HepG2 (cell line): ENCODE measurements at regions not wholly inside any gene's neighbourhood (a gene's known extent, or its start where the extent isn't known, plus 50 kb on each side); places are given as distances from the start of the nearest gene placed in this dataset.

Source experiments
- BHLHE40 ChIP-seq: IDR thresholded peaks from 2 replicates; pipeline ENCODE4 v1.6.1; 2011; ENCODE audit warnings: low read length, improper control_type of control experiment
- BRCA1 ChIP-seq: sonication (generic); formaldehyde crosslinking; IDR thresholded peaks from 2 replicates; pipeline ENCODE4 v1.4.0; 2020; ENCODE audit warnings: missing genetic modification reagents
- ELF3 ChIP-seq: IDR thresholded peaks from 2 replicates; pipeline ENCODE4 v1.6.1; 2016; ENCODE audit warnings: missing genetic modification reagents, missing compliant biosample characterization
- GATAD1 ChIP-seq: IDR thresholded peaks from 2 replicates; pipeline ENCODE4 v1.6.1; 2016; ENCODE audit warnings: missing genetic modification reagents, missing compliant biosample characterization
- GLI4 ChIP-seq: sonication (generic); formaldehyde crosslinking; IDR thresholded peaks from 2 replicates; pipeline ENCODE4 v1.5.1; 2020; ENCODE audit warnings: missing genetic modification reagents, mild to moderate bottlenecking, moderate library complexity, borderline replicate concordance
- KAT8 ChIP-seq: IDR thresholded peaks from 2 replicates; pipeline ENCODE4 v1.6.1; 2016; ENCODE audit warnings: missing genetic modification reagents, missing compliant biosample characterization
- MTF1 ChIP-seq: sonication (generic); formaldehyde crosslinking; IDR thresholded peaks from 2 replicates; pipeline ENCODE4 v1.5.0; 2020; ENCODE audit warnings: missing genetic modification reagents
- MXI1 ChIP-seq: IDR thresholded peaks from 3 replicates; pipeline ENCODE4 v1.6.1; 2012; ENCODE audit warnings: low read depth, low read length, inconsistent platforms, borderline replicate concordance
- PLRG1 ChIP-seq: fragments of 450-650 bp; conservative IDR thresholded peaks from 2 replicates; pipeline ENCODE4 v1.6.1; 2016
- POLR2G ChIP-seq: fragments of 200-400 bp; formaldehyde crosslinking; IDR thresholded peaks from 2 replicates; pipeline ENCODE4 v1.6.1; 2018; ENCODE audit warnings: mild to moderate bottlenecking, low read depth, low read length, moderate library complexity
- RFX3 ChIP-seq: IDR thresholded peaks from 2 replicates; pipeline ENCODE4 v1.6.1; 2016; ENCODE audit warnings: missing biosample characterization, missing genetic modification reagents
- ZC3H4 ChIP-seq: sonication (generic); formaldehyde crosslinking; IDR thresholded peaks from 2 replicates; pipeline ENCODE4 v1.4.0; 2020; ENCODE audit warnings: missing genetic modification reagents, borderline replicate concordance
- ZFX ChIP-seq: sonication (generic); formaldehyde crosslinking; IDR thresholded peaks from 2 replicates; pipeline ENCODE4 v1.4.0; 2020; ENCODE audit warnings: mild to moderate bottlenecking, low read depth, missing genetic modification reagents, moderate library complexity
- ZNF354B ChIP-seq: sonication (generic); formaldehyde crosslinking; IDR thresholded peaks from 2 replicates; pipeline ENCODE4 v1.8.0; 2022; ENCODE audit warnings: mild to moderate bottlenecking, missing genetic modification reagents
- ZNF546 ChIP-seq: sonication (generic); formaldehyde crosslinking; conservative IDR thresholded peaks from 2 replicates; pipeline ENCODE4 v1.8.1; 2023; ENCODE audit warnings: mild to moderate bottlenecking, missing genetic modification reagents
- TF ChIP-seq, protein P1 (sequence below): sonication (generic); formaldehyde crosslinking; IDR thresholded peaks from 2 replicates; pipeline ENCODE4 v1.5.0; 2020; ENCODE audit warnings: missing genetic modification reagents
- TF ChIP-seq, protein P2 (sequence below): sonication (generic); formaldehyde crosslinking; IDR thresholded peaks from 2 replicates; pipeline ENCODE4 v1.9.0; 2022; ENCODE audit warnings: missing genetic modification reagents, mild to moderate bottlenecking, borderline replicate concordance
- TF ChIP-seq, protein P3 (sequence below), 2 experiments: fragments of 450-650 bp in 1 of 2; sonication (generic) in 1 of 2; formaldehyde crosslinking; IDR thresholded peaks; 2 replicates each; pipeline versions ENCODE4 v1.5.0 to v1.8.0; 2020 to 2022; ENCODE audit warnings: mild to moderate bottlenecking in 1 of 2, missing genetic modification reagents in 1 of 2
- TF ChIP-seq, protein P4 (sequence below): IDR thresholded peaks from 2 replicates; pipeline ENCODE4 v1.6.1; 2012; ENCODE audit warnings: low read length, improper control_type of control experiment

DNA sequence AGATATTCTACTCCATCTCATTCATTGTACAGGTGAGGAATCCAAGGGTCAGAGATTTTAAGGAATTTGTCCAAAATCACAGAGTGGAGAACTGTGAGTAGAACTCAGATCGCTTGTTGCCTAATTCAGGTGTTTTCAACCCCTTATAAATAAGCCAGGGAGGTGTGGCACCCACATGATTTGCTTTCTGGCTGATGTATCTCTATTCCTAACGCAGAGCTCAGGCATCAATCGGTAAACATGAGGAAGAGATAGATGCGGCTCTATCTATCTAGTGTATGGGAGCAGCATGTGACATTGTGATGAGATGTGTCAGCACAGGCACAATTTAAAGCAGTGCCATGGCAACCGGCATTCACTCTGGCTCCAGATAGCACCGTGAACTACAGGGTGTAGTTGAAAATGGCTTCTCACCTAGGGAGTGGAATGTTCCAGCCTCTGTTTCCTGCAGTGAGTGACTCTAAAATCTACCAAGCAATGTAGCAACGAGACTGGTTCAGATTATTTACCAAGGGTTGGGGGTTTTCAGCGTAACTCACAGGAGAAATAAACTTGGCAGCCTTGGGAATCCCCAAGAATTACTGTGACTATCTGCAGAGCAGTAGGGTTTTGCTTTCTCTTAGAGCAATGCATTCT, 53.4 kb upstream of the SUB1 start (continued):
- TF ChIP-seq, protein P1, sequence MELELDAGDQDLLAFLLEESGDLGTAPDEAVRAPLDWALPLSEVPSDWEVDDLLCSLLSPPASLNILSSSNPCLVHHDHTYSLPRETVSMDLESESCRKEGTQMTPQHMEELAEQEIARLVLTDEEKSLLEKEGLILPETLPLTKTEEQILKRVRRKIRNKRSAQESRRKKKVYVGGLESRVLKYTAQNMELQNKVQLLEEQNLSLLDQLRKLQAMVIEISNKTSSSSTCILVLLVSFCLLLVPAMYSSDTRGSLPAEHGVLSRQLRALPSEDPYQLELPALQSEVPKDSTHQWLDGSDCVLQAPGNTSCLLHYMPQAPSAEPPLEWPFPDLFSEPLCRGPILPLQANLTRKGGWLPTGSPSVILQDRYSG (CRISPR knock-in tag), result 0 out of 2 replicates have a peak, but pooled peaks have one; percentile 7
- TF ChIP-seq PLRG1 (no peak), ZC3H4 (no peak), MTF1 (CRISPR knock-in tag) (no peak), MXI1 (peak; percentile 54; the same call in 2 of the 3 replicates), BHLHE40 (no peak), ZNF546 (CRISPR knock-in tag) (no peak), ZNF354B (CRISPR knock-in tag) (no peak), BRCA1 (no peak), RFX3 (CRISPR knock-in tag) (peak; percentile 75), POLR2G (peak; percentile 7; the same call in 1 of the 2 replicates), ZFX (CRISPR knock-in tag) (no peak), GLI4 (CRISPR knock-in tag) (no peak), ELF3 (peak; percentile 13; the same call in 1 of the 2 replicates), KAT8 (CRISPR knock-in tag) (peak; percentile 55; the same call in 1 of the 2 replicates), GATAD1 (CRISPR knock-in tag) (peak; percentile 20; the same call in 1 of the 2 replicates)
- TF ChIP-seq, protein P2, sequence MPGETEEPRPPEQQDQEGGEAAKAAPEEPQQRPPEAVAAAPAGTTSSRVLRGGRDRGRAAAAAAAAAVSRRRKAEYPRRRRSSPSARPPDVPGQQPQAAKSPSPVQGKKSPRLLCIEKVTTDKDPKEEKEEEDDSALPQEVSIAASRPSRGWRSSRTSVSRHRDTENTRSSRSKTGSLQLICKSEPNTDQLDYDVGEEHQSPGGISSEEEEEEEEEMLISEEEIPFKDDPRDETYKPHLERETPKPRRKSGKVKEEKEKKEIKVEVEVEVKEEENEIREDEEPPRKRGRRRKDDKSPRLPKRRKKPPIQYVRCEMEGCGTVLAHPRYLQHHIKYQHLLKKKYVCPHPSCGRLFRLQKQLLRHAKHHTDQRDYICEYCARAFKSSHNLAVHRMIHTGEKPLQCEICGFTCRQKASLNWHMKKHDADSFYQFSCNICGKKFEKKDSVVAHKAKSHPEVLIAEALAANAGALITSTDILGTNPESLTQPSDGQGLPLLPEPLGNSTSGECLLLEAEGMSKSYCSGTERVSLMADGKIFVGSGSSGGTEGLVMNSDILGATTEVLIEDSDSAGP (CRISPR knock-in tag), result 0 out of 2 replicates have a peak, but pooled peaks have one; percentile 6
- TF ChIP-seq, protein P3, sequence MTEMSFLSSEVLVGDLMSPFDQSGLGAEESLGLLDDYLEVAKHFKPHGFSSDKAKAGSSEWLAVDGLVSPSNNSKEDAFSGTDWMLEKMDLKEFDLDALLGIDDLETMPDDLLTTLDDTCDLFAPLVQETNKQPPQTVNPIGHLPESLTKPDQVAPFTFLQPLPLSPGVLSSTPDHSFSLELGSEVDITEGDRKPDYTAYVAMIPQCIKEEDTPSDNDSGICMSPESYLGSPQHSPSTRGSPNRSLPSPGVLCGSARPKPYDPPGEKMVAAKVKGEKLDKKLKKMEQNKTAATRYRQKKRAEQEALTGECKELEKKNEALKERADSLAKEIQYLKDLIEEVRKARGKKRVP (CRISPR knock-in tag; IDR thresholded peaks at IDR 0.05), result peak in 1 of 2 experiments; percentile 74; a peak in 1 of 4 replicates
- TF ChIP-seq, protein P4, sequence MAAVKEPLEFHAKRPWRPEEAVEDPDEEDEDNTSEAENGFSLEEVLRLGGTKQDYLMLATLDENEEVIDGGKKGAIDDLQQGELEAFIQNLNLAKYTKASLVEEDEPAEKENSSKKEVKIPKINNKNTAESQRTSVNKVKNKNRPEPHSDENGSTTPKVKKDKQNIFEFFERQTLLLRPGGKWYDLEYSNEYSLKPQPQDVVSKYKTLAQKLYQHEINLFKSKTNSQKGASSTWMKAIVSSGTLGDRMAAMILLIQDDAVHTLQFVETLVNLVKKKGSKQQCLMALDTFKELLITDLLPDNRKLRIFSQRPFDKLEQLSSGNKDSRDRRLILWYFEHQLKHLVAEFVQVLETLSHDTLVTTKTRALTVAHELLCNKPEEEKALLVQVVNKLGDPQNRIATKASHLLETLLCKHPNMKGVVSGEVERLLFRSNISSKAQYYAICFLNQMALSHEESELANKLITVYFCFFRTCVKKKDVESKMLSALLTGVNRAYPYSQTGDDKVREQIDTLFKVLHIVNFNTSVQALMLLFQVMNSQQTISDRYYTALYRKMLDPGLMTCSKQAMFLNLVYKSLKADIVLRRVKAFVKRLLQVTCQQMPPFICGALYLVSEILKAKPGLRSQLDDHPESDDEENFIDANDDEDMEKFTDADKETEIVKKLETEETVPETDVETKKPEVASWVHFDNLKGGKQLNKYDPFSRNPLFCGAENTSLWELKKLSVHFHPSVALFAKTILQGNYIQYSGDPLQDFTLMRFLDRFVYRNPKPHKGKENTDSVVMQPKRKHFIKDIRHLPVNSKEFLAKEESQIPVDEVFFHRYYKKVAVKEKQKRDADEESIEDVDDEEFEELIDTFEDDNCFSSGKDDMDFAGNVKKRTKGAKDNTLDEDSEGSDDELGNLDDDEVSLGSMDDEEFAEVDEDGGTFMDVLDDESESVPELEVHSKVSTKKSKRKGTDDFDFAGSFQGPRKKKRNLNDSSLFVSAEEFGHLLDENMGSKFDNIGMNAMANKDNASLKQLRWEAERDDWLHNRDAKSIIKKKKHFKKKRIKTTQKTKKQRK, result no peak
